T-helper 17 cell (primary cell): ENCODE measurements at regions not wholly inside any gene's neighbourhood (a gene's known extent, or its start where the extent isn't known, plus 50 kb on each side); places are given as distances from the start of the nearest gene placed in this dataset.

ENCODE experiments used
- ATAC-seq: fragments of 150-1000 bp; cut with Tn5 transposase; 2 replicates; pipeline ENCODE4 v1.10.0; 2021; ENCODE audit warnings: mild to moderate bottlenecking, moderate library complexity
- DNase-seq, 3 donors: peaks; one replicate each; pipeline versions ENCODE4 v3.0.0 to v3.0.0-alpha.2; 2020 to 2021
- H3K9me3 ChIP-seq: one replicate; pipeline ENCODE4 v1.7.0; 2013; ENCODE audit warnings: low read length, mild to moderate bottlenecking; ENCODE audit not compliant: control insufficient read depth, poor library complexity, severe bottlenecking
- H3K27ac Mint-ChIP-seq: one replicate; pipeline ENCODE4 v1.8.0; 2022; ENCODE audit warnings: mild to moderate bottlenecking, moderate library complexity, mixed read lengths
- H3K27me3 Mint-ChIP-seq: one replicate; pipeline ENCODE4 v1.8.0; 2022; ENCODE audit warnings: mixed read lengths
- H3K36me3 Mint-ChIP-seq: one replicate; pipeline ENCODE4 v1.8.0; 2022; ENCODE audit warnings: low read depth, mixed read lengths
- H3K4me1 Mint-ChIP-seq: one replicate; pipeline ENCODE4 v1.8.0; 2022; ENCODE audit warnings: mild to moderate bottlenecking, mixed read lengths
- H3K4me3 Mint-ChIP-seq: one replicate; pipeline ENCODE4 v1.8.0; 2022; ENCODE audit warnings: mild to moderate bottlenecking, moderate library complexity, mixed read lengths

- H3K4me1 Mint-ChIP-seq, result no peaks in the 10 kb centered on the region
- no peaks in the 10 kb centered on the region for H3K36me3 Mint-ChIP-seq
- peaks cover 26% of the 10 kb centered on the region for H3K27me3 Mint-ChIP-seq
- ATAC-seq, result no peak
- no peak overlapping the region for H3K27ac Mint-ChIP-seq
- H3K9me3 ChIP-seq, result no peaks in the 10 kb centered on the region
- H3K4me3 Mint-ChIP-seq, result no peak overlapping the region
- no peak for DNase-seq
Observed at GRCh38 chr10:16360001-16360400, 76.8 kb upstream of the PTER start.

GRCh38 chr10:16360425-16360824 is 76.4 kb upstream of the PTER start:
- no peaks in the 10 kb centered on the region for H3K9me3 ChIP-seq
- DNase-seq, result no peak
- ATAC-seq, result no peak
- Mint-ChIP-seq H3K36me3 (no peaks in the 10 kb centered on the region), H3K27ac (no peak overlapping the region), H3K4me3 (no peak overlapping the region), H3K27me3 (peaks cover 23% of the 10 kb centered on the region), H3K4me1 (no peaks in the 10 kb centered on the region)

- no peaks in the 10 kb centered on the region for H3K9me3 ChIP-seq
- H3K4me3 Mint-ChIP-seq, result no peak overlapping the region
- H3K27ac Mint-ChIP-seq, result no peak overlapping the region
- ATAC-seq, result no peak
- H3K4me1 Mint-ChIP-seq, result no peaks in the 10 kb centered on the region
- H3K36me3 Mint-ChIP-seq, result no peaks in the 10 kb centered on the region
- peaks cover 23% of the 10 kb centered on the region for H3K27me3 Mint-ChIP-seq
- no peak for DNase-seq
Observed at GRCh38 chr10:16361086-16361485, 75.7 kb upstream of the PTER start.

GRCh38 chr10:16363741-16364140 is 73.1 kb upstream of the PTER start:
- no peak for ATAC-seq

DNA sequence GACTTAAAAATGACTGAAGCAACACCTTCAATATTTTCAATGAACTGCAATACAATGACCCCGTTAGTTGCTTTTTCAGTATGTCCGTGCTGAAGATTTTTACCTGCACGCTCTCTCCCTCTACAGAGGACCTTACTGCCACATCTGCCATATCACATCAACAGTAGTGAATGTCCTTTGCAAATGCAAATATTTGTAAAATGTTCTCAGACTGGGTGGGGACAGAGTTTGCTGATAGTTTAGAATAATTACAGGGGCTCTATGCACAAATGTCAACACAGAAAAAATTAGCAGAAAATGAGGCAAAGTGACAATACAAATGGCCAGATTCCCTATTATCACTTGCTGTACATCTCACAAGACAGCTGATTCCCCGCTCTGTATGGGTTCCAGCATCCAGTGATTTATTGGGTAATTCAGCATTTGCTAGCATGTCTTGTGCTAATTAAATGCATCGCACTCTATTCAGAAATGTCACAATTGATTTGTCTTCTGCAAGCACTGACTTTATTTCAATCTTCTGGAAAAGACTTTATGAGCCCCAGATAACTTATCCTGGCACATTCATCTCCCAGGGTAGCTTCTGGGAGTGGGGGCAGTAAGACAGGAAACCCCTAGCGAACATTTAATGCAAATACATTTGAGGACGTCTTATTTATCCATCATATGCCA is 69.1 kb upstream of the PTER start:
- DNase-seq (no peak), ATAC-seq (no peak)
- peaks cover 28% of the 10 kb centered on the region for H3K27me3 Mint-ChIP-seq
- no peak overlapping the region for H3K4me3 Mint-ChIP-seq
- H3K9me3 ChIP-seq, result no peaks in the 10 kb centered on the region
- H3K4me1 Mint-ChIP-seq, result no peaks in the 10 kb centered on the region
- no peak overlapping the region for H3K27ac Mint-ChIP-seq
- H3K36me3 Mint-ChIP-seq, result peaks cover 2% of the 10 kb centered on the region

More at GRCh38 chr10:16363741-16364140, 73.1 kb upstream of the PTER start:
- no peak overlapping the region for H3K4me3 Mint-ChIP-seq
- H3K36me3 Mint-ChIP-seq, result peaks cover 2% of the 10 kb centered on the region
- H3K9me3 ChIP-seq, result no peaks in the 10 kb centered on the region
- DNase-seq, result no peak
- H3K4me1 Mint-ChIP-seq, result no peaks in the 10 kb centered on the region
- H3K27me3 Mint-ChIP-seq, result peaks cover 25% of the 10 kb centered on the region
- H3K27ac Mint-ChIP-seq, result no peak overlapping the region

DNA sequence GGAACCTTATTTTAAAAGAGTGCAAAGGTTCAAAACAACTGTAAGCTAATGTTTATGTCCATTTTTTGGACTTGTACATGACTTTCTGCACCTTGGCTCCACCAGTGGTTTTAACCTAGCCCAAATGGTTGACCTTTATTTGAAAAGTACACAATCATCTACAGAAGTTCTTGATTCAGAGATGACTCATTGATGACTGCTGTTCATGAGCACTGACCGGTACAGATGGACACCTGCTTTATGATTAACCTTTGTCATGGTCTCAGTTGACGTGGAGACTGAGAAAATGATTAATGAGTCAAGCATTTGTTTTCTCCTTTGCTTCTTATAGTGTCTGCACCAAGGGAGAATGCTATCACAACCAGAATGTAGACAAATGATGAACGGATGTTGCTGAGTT is 55.7 kb upstream of the PTER start:
- no peaks in the 10 kb centered on the region for H3K9me3 ChIP-seq
- no peaks in the 10 kb centered on the region for H3K4me1 Mint-ChIP-seq
- ATAC-seq (no peak), DNase-seq (no peak)
- H3K27me3 Mint-ChIP-seq, result peaks cover 38% of the 10 kb centered on the region
- H3K36me3 Mint-ChIP-seq, result no peaks in the 10 kb centered on the region
- H3K27ac Mint-ChIP-seq, result no peak overlapping the region
- no peak overlapping the region for H3K4me3 Mint-ChIP-seq

DNA sequence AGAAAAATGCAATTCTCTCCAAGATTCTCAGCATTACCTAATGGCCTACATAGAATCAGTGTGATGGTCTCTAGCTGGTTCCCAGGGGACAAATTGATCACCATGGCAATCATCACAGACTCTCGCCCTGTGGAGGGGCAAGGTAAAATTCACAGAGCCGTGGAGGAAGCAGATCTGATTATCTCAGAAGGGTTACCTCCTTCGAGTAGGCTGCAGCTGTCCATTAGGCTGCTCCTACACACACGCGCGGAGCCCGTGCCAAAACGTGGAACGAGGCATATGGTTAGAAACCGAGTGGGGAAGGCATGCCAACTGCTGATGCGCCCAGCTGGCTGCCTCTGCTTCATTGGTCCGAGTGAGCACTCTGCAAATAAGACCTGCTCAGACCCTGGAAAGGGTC is 52.8 kb upstream of the PTER start:
- ATAC-seq, result no peak
- Mint-ChIP-seq H3K27ac (no peak overlapping the region), H3K4me1 (no peaks in the 10 kb centered on the region), H3K4me3 (no peak overlapping the region), H3K36me3 (no peaks in the 10 kb centered on the region), H3K27me3 (peaks cover 41% of the 10 kb centered on the region)
- H3K9me3 ChIP-seq, result no peaks in the 10 kb centered on the region
- no peak for DNase-seq

DNA sequence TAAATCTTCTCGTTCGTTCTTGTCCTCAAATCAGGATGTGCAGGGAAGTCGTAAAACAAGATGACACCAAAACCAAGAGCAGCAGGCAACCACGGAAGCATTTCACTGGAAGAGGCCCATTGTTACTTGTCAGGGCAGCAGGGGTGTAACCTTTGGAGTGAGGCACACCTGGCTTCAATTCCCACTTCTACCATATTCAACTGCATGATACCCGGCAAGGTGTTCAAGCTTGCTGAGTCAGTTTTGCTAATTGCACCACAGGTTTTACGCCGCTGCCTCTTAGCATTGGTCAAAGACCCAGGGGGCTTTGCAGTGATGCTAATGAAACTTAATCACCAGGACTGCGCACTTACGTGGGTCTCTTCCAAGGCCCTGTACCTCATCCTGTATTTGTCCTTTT is 50.0 kb upstream of the PTER start:
- H3K9me3 ChIP-seq, result no peaks in the 10 kb centered on the region
- DNase-seq (no peak), ATAC-seq (no peak)
- peaks cover 54% of the 10 kb centered on the region for H3K27me3 Mint-ChIP-seq
- no peaks in the 10 kb centered on the region for H3K36me3 Mint-ChIP-seq
- no peaks in the 10 kb centered on the region for H3K4me1 Mint-ChIP-seq
- H3K4me3 Mint-ChIP-seq, result no peak overlapping the region
- no peak overlapping the region for H3K27ac Mint-ChIP-seq
